ENCODE measurements at regions not wholly inside any gene's neighbourhood (a gene's known extent, or its start where the extent isn't known, plus 50 kb on each side); places are given as distances from the start of the nearest gene placed in this dataset.

DNA sequence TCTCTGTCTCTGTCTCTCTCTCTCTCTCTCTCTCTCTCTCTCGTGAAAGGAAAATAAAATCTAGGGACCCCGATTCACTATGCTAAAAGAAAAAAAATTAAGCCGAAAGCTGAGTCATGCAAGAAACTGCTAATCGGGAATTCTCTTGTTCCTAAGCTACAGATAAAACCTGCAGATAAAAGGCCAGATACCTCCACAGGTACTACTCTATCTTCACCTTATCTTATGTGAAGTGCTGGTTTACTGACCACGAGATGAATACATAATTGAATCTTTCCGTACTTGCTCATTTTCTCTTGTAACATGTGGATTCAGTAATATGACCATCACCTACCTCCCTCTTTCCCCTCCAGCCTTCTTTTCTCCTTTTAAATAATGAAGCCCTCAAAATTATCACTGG lies 120.5 kb downstream of the RFX6 start:
- TF ChIP-seq, protein P1, sequence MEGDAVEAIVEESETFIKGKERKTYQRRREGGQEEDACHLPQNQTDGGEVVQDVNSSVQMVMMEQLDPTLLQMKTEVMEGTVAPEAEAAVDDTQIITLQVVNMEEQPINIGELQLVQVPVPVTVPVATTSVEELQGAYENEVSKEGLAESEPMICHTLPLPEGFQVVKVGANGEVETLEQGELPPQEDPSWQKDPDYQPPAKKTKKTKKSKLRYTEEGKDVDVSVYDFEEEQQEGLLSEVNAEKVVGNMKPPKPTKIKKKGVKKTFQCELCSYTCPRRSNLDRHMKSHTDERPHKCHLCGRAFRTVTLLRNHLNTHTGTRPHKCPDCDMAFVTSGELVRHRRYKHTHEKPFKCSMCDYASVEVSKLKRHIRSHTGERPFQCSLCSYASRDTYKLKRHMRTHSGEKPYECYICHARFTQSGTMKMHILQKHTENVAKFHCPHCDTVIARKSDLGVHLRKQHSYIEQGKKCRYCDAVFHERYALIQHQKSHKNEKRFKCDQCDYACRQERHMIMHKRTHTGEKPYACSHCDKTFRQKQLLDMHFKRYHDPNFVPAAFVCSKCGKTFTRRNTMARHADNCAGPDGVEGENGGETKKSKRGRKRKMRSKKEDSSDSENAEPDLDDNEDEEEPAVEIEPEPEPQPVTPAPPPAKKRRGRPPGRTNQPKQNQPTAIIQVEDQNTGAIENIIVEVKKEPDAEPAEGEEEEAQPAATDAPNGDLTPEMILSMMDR (IDR thresholded peaks at IDR 0.05 in 8 of 11, conservative IDR thresholded peaks at IDR 0.05 in 3 of 11): no peak
- TF ChIP-seq POLR2AphosphoS5 (IDR thresholded peaks at IDR 0.05): no peak
